GM06990 (cell line): ENCODE measurements at regions not wholly inside any gene's neighbourhood (a gene's known extent, or its start where the extent isn't known, plus 50 kb on each side); places are given as distances from the start of the nearest gene placed in this dataset.

Experiments
- DNase-seq: peaks from one replicate; pipeline ENCODE4 v3.0.0-alpha.2; 2011; ENCODE audit not compliant: insufficient read length; ENCODE audit errors: extremely low read depth
- H3K27me3 ChIP-seq: replicated peaks from 2 replicates; pipeline ENCODE4 v1.6.0; 2011; ENCODE audit warnings: low read length; ENCODE audit not compliant: control insufficient read depth, insufficient read depth
- H3K36me3 ChIP-seq: 2 replicates; pipeline ENCODE4 v1.5.1; 2011; ENCODE audit warnings: low read length; ENCODE audit not compliant: control insufficient read depth, insufficient read depth
- H3K4me3 ChIP-seq: replicated peaks from 2 replicates; pipeline ENCODE4 v1.5.1; 2011; ENCODE audit warnings: low read depth, mild to moderate bottlenecking, control low read depth, low read length
- TF ChIP-seq, protein P1 (sequence below): IDR thresholded peaks from 2 replicates; pipeline ENCODE4 v1.5.1; 2011; ENCODE audit warnings: low read length, control low read depth, mild to moderate bottlenecking, inconsistent platforms; ENCODE audit not compliant: insufficient read depth, poor library complexity, severe bottlenecking

DNA sequence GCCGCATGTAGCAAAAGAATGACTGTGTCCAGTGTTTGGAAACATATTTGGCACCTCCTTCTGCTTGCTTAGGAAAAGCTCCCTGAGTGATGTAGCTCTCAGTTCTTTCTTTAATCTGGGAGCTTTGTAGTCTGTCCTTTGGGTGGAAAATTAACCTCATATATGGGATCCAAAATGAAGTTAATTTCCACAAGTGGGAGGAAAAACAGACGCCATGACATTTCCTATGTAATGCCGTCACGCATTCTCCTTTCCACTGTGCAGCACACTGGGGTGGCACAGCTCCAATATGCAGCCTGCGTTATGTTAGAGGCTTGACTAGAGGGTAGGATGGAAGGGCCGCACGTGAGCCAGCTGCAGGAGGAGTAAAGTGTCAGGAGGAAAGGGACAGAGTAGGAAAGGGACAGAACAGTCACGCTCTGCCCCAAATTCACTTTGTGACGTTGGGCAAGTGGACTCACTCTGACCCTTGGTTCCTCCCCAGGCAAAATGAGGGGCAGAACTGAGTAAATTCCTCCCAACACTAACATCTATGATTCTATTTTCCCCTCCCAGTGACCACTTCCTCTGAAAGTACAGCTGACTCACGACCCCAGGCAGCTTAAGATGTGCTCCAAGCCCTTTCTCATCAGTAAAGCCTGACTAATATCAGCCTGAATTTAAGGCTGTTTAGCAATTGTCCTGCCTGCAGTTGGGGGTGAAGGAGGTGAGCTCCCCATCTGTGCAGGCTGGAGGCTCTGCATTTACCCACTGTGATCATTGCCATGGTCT is 176.5 kb upstream of the PFN2 start:
- H3K36me3 ChIP-seq, result no peaks in the 10 kb centered on the region
- TF ChIP-seq, protein P1, sequence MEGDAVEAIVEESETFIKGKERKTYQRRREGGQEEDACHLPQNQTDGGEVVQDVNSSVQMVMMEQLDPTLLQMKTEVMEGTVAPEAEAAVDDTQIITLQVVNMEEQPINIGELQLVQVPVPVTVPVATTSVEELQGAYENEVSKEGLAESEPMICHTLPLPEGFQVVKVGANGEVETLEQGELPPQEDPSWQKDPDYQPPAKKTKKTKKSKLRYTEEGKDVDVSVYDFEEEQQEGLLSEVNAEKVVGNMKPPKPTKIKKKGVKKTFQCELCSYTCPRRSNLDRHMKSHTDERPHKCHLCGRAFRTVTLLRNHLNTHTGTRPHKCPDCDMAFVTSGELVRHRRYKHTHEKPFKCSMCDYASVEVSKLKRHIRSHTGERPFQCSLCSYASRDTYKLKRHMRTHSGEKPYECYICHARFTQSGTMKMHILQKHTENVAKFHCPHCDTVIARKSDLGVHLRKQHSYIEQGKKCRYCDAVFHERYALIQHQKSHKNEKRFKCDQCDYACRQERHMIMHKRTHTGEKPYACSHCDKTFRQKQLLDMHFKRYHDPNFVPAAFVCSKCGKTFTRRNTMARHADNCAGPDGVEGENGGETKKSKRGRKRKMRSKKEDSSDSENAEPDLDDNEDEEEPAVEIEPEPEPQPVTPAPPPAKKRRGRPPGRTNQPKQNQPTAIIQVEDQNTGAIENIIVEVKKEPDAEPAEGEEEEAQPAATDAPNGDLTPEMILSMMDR, result no peak
- peak; percentile 11 for DNase-seq
- H3K4me3 ChIP-seq, result no peak overlapping the region
- no peaks in the 10 kb centered on the region for H3K27me3 ChIP-seq

DNA sequence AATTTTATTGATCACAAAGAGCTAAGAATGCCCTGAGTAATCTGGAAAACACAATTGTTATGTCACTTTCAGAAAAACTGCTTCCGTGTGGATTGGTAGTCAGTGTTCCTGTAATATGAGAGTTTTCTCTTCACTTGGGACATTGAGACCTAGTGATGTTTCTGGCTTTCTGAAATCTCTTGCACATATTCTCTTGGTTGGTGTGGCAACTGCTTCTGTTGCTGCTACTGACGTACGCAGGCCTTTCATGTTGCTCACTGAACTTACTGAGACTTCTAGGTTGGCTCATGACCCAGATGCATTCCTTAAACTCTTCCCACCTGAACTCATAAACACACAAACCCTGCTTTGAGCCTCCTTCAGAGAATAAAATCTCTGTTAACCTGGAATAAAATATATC is 175.0 kb upstream of the PFN2 start:
- no peak for DNase-seq
- H3K36me3 ChIP-seq, result no peaks in the 10 kb centered on the region
- TF ChIP-seq, protein P1, result no peak
- no peak overlapping the region for H3K4me3 ChIP-seq
- H3K27me3 ChIP-seq, result no peaks in the 10 kb centered on the region

DNA sequence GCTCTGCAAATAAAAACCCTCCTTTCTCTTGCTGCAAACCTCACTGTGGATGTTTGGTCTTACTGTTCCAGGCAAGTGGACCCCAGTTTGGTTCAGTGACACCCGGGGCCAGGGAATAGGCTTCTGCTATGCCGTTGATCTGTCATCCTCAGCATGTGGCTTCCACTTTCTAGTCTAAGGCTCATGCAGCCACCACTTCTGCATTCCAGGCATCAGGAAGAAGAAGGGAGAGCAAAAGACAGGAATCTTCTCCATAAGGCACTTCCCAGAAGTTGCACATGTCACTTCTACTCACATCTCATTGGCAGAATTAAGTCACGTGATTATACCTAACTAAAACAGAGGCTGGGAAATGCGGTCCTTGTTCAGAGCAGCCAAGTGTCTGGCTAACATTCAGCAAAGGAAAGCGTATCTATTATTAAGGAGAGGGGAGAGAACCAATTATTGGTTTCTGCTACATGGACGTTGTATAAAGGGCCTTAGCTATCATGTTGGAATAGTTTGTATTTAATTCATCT is 173.6 kb upstream of the PFN2 start:
- no peaks in the 10 kb centered on the region for H3K36me3 ChIP-seq
- H3K4me3 ChIP-seq, result no peak overlapping the region
- DNase-seq, result no peak
- TF ChIP-seq, protein P1, result no peak
- no peaks in the 10 kb centered on the region for H3K27me3 ChIP-seq

DNA sequence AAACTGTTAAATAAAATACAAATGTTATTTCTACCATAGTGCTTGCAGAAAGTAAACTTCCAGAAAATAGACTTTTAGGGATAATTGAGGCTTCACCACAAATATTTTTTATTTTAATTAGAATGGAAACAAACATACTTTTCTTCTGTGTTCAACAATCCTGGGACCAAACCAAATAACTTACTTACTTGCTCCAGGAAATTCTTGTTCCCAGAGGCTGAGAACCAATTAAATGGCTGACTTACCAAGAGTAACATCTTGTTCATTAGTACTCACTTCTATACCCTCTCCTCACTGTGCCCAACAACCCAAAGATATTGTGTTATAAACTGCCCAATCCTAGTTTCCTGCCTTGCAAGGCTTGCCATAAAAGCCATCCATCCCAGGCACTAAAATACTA is 172.2 kb upstream of the PFN2 start:
- no peak for DNase-seq
- Histone ChIP-seq H3K27me3 (no peaks in the 10 kb centered on the region), H3K4me3 (no peak overlapping the region), H3K36me3 (no peaks in the 10 kb centered on the region)
- TF ChIP-seq, protein P1, result no peak

DNA sequence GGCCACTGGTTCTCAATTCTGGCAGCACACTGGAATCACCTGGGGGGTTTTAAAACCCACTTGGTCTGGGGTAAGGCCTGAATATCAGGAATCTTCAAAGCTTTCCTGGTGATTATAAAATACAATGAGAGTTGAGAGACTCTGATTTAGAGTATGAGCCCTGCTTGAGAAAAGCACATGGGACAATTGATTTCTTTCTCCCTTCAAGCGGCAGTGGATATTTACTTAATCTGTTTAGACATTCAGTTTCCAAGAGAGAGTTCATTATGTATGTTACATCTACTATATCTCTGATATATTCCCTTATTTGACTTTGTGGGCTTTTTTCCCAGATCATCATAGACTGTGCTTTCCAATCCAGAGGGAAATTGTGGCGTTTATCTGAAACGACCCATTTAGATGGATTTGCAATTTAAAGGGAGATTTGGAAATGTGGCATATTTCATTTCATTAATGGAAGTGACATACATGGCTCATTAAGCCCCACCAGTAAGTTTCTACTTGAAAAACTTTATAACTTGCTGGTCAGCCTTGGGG is 171.2 kb upstream of the PFN2 start:
- no peaks in the 10 kb centered on the region for H3K27me3 ChIP-seq
- H3K4me3 ChIP-seq, result no peak overlapping the region
- TF ChIP-seq, protein P1, result no peak
- H3K36me3 ChIP-seq, result no peaks in the 10 kb centered on the region
- DNase-seq, result no peak
